ENCODE measurements at regions not wholly inside any gene's neighbourhood (a gene's known extent, or its start where the extent isn't known, plus 50 kb on each side); places are given as distances from the start of the nearest gene placed in this dataset.
A peak's percentile ranks its signal among the peaks of the same experiment; 100 is the strongest.

- no peak for DNase-seq (ENCODE audit: low read depth, low spot score)
Measured at GRCh38 chr11:110928391-110928790, 216.2 kb upstream of the ARHGAP20 start.

DNA sequence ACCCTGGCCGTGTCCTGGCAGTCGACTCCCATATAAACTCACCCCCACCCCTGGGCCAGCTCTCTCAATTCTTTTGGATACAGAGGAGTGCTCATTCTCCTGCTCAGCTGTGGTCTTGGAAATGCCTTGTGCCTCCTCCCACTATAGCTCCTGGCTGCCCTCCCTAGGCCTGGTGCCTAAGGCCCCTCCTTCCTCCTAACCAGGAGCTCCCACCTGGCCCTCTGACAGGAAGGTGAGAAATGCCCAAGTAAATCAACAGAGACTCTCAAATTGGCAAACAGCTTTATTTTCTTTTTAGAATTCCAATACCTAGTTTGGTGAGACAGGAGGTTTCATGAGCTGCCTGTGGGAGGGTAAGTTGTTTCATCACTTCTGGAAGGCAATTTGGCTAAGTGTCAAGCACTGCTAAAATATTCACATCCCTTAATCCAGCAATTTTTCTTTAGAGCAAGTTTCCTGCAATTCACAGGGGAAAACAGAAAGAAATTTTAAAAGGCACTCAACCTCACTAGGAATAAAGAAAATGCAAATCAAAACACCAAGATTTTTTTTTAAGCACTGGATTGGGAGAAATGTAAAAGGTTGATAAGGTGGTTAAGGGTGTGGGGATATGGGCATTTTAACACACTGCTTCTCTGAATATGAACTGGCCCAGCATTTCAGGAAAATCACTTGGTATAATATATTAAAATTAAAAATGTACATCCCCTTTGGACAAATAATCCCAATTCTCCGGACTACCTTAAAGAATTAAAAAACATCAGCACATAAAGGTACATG is 209.7 kb upstream of the ARHGAP20 start:
- DNase-seq (ENCODE audit: low read depth, low spot score): peak; percentile 6

- no peak for DNase-seq (ENCODE audit: low read depth, low spot score)
Measured at GRCh38 chr11:110919241-110919922, 207.1 kb upstream of the ARHGAP20 start.

DNA sequence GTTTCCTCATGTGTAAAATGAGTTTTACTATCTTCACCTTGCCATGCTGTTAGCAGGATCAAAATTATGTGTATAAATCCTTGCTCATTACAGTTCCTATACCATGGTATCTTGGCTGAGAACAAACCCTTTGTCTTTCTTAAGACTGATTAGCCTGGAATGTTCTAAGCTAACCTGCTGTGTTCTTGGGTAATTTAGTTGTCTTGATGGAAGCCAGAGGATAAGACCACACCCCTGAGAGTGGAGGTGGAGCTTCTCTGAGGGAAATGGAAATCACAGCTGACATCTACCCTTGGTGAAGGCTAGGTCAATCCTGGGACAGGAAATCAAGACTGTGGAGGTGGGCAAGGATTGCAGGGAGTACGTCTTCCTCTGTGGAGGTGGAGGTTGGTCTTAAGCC is 206.1 kb upstream of the ARHGAP20 start:
- no peak for DNase-seq (ENCODE audit: low read depth, low spot score)

GRCh38 chr11:110912437-110912836 is 200.2 kb upstream of the ARHGAP20 start:
- DNase-seq (ENCODE audit: low read depth, low spot score): no peak

DNA sequence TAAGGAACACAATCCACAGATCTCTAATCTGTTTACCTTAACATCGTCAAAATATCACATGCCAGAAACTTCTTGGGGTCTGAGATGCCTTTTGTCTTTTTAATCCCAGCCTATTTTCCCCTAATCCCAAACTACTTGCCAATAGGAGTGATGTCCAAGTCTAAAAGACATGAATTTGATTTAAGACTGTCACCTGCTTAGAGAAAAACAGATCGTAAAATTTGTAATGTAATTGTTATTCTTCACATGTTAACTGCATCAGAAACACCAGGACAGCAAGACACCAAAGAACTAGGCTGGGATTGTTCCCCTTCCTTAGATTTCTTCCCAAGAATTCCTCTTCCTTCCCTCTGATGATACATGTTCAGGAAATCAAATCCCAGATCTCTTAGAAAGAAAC is 198.1 kb upstream of the ARHGAP20 start:
- DNase-seq (ENCODE audit: low read depth, low spot score): no peak

DNA sequence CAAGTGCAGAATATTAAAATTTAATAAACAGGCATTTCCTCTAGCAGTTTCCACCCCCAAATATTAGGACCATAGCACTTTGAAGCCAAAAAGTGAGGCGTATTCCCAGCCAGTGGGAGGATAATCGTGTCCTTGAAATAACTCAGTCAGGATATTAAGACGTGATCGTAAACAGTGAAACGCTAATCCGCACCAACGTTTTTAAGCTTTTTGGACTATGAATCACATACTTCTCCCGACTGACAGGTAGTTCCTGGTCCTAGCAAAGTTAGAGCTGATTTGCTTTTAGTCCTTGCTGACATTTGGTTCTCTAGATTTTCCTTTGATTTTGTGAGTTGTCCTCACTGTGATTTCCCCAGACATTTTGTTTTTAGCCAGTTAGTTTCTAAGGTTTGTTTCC is 197.1 kb upstream of the ARHGAP20 start:
- no peak for DNase-seq (ENCODE audit: low read depth, low spot score)

DNA sequence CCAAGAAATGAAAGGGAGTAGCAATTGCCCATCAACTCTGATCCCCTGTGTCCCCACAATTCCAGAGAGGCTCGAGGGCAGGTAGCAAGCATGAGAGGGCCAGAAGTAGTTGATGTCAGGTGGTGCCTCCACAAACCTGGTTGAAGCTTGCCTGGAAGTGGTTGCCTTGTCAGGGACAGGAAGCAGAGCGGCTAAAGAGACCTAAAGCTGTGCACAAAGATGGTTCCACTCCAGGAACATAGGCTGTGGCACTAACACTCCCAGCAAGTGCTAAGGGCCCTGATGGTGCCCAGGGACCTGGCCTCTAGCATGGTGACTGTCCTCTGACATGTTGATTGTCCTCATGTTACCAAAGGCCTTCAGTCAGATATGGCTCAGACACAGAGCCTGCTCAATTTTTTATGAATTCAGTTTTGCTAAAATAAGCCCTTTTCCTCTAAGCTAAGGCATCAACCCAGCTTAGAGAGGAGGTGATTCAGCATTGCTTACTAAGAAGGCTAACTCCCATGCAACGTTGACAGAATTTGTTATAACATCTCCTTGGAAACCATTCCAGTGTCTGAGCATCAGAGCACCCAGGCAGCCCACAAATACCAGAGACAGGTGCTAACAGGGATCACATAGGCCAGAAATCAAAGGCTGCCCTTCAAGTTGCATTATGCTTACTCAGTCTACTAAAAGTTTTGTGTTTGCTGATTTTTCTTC is 196.3 kb upstream of the ARHGAP20 start:
- DNase-seq (ENCODE audit: low read depth, low spot score): no peak

DNA sequence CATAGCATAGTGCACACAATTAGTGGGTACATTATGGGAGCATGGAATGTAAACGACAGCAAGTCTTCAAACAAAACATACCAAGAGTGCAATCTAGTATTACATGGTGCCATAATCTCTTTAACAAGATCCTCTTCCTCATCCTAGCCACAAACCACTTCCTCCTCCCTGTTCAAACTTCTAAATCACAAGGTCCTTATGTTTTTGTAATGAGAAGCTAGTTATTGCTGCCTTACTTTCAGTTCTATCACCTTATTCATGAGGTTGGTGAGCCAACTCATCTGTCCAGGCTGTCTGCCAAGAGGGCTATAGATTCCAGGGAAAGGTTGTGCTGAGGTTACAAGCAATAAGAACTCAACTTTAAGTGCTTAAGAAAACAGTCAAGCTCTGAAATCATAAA is 195.4 kb upstream of the ARHGAP20 start:
- DNase-seq (ENCODE audit: low read depth, low spot score): no peak

GRCh38 chr11:110903830-110904229 is 191.6 kb upstream of the ARHGAP20 start:
- DNase-seq (ENCODE audit: low read depth, low spot score): no peak

DNA sequence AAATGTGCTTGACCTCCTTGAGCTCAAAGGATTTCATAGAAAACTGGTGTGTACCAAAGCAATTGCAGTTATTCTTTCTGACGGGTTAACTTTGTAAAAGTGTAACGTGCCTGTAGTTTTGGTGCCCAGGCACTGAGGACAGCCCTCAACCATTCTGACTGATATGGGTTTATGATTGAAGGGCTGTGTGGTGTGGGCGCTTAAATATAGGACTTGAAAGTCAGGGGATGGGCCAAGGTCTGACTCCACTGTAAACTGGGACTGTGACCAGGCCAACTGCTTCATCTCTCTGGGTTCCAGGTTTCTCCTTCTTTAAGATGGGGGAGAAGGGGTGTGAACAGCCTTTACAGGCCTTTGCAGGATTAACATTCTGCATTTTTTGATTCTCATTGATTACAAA is 191.1 kb upstream of the ARHGAP20 start:
- DNase-seq (ENCODE audit: low read depth, low spot score): no peak

GRCh38 chr11:110901441-110901840 is 189.2 kb upstream of the ARHGAP20 start:
- no peak for DNase-seq (ENCODE audit: low read depth, low spot score)

DNA sequence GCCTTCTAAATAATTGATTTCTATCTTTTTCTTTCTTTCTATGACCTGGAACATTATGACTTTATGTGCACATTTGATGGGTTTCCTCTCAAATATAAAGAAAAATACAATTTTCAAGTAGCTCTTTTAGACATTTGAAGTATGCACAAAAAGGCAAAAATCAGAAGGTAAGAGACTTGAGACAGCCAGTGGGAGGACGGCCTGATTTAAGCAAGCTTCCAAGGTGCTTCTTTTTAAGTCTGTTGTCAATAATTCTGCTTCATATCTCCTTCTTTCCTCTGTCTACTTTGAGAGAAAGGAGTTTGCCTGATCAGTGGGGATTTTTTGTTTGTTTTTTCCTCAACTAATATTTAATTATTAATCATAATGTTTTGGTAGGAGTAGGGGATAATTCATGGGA is 188.2 kb upstream of the ARHGAP20 start:
- DNase-seq (ENCODE audit: low read depth, low spot score): no peak

- DNase-seq (ENCODE audit: low read depth, low spot score): no peak
Measured at GRCh38 chr11:110897035-110897434, 184.8 kb upstream of the ARHGAP20 start.

DNA sequence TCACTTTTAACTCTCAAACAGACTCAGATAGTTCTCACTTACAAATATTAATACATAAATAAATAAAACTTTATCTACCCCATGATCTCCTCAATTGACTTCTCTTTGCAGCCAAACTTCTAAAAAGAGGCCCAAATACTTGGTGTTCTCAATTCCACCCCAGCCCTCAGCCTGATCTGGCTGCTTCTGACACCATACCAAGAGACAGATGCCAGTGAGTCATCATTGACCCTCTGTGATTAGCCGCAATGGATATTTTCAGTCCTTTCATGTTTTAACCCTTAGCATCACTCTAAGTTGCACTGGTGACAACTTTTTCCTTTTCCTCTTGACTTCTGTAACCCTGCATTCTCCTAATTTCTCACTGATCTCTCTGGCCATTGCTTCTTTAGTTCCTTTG is 184.1 kb upstream of the ARHGAP20 start:
- no peak for DNase-seq (ENCODE audit: low read depth, low spot score)

GRCh38 chr11:110894224-110894623 is 182.0 kb upstream of the ARHGAP20 start:
- DNase-seq (ENCODE audit: low read depth, low spot score): no peak

- DNase-seq (ENCODE audit: low read depth, low spot score): no peak
Measured at GRCh38 chr11:110892741-110893285, 180.6 kb upstream of the ARHGAP20 start.

DNA sequence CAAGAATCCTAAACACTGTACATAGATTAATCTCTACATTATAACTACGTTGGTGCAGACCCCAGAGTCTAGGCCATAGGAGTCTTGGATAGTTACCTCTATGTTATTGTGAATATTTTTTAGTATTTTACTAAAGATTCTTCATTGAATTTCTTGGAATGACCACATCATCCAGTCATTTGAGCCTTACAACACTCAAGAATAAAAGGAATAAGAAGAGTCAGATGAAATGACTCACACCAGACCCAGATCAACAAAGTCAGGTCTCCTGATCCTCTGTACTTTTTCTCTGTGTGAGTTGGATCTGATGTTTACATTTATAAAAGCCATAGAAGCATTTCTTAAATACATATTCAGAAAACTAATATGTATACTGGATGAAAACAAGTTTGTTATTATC is 179.2 kb upstream of the ARHGAP20 start:
- DNase-seq (ENCODE audit: low read depth, low spot score): no peak

DNA sequence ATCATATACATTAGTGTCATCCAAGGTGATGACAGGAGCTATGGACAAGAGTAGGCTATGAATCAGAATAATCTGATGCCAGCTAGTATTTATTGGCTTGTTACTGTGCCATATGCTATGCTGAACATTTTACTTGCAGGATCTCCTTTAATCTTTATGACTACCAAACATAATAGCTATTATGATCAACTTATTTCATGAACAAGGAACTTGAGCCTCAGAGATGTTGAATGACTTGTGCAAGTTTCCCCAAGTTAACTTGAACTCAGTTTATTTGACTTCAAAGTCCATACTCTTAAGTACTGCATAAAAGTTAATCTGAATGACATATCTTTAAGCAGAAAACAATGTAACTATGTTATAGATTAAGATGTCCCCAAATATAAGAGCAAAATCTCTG is 178.8 kb upstream of the ARHGAP20 start:
- DNase-seq (ENCODE audit: low read depth, low spot score): no peak

- no peak for DNase-seq (ENCODE audit: low read depth, low spot score)
Measured at GRCh38 chr11:110886288-110886970, 174.2 kb upstream of the ARHGAP20 start.

DNA sequence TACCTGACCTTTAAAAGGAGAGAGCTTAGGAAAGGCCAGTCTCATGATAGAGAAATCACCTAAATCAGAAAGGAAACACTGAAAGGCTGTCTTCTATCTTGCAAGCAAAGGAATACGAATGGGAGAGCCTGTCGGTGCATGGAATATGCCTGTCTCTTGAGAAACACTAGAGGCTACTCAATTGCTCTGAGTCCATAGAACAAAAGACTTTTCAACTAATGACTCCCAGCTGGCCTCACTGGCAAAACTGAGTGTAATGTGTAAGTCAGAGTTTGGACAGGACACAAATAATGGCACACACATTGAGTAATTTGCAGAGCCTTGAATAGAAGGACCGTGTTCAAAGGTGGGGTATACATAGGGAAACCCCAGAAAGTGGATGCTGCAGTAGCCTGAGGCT is 171.0 kb upstream of the ARHGAP20 start:
- no peak for DNase-seq (ENCODE audit: low read depth, low spot score)

DNA sequence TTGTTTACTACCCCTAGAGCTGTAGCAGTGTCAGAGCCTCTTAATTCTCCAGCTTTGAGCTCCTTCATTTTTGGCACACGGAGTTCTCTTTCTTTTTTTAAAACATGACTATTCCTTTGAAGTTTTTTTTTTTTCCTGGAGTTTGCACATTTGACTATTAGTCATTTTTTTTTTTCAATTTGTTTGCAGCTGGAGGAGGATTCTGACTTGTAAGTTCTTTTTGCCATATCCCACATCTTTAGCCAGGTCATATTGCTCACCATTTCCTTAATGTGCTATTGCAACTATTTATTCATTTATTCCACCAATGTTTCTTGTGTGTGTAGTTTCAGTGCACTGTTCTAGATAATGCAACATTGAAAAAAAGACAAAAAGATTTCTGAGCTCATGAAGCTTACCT is 166.3 kb upstream of the ARHGAP20 start:
- no peak for DNase-seq (ENCODE audit: low read depth, low spot score)
